Lower leg skin (tissue), 3 donors: ENCODE measurements at regions not wholly inside any gene's neighbourhood (a gene's known extent, or its start where the extent isn't known, plus 50 kb on each side); places are given as distances from the start of the nearest gene placed in this dataset.

ENCODE experiments used
- POLR2A ChIP-seq, 2 donors: fragments of 450-650 bp; IDR thresholded peaks; one replicate each; pipeline ENCODE4 v1.6.1; 2016 to 2017; ENCODE audit warnings: antibody characterized with exemption in 2 of 2, mild to moderate bottlenecking in 1 of 2, moderate library complexity in 1 of 2
- TF ChIP-seq, protein P1 (sequence below), 3 donors: fragments of 450-650 bp; IDR thresholded peaks; one replicate each; pipeline ENCODE4 v1.5.1; 2016; ENCODE audit warnings: antibody characterized with exemption in 3 of 3, mild to moderate bottlenecking in 3 of 3, moderate library complexity in 2 of 3

DNA sequence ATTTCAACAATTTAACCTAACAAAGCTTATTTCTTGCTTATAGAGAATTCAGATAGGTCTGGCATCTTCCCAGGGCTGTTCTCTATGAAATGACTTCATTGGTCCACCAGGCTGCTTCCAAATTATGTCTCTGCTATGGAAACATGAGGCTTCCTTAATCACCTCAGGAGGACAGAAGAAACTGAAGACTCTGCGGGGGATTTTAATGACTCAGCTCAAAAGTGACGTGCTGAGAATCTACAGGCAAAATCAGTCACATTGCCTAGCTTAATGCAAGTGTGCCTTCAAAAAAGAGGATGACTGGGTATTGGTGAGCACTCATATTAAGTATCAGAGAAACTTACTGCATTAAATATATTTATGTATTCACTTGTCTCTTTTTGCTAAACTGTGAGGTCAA lies 315.5 kb upstream of the RGMB start:
- TF ChIP-seq, protein P1, sequence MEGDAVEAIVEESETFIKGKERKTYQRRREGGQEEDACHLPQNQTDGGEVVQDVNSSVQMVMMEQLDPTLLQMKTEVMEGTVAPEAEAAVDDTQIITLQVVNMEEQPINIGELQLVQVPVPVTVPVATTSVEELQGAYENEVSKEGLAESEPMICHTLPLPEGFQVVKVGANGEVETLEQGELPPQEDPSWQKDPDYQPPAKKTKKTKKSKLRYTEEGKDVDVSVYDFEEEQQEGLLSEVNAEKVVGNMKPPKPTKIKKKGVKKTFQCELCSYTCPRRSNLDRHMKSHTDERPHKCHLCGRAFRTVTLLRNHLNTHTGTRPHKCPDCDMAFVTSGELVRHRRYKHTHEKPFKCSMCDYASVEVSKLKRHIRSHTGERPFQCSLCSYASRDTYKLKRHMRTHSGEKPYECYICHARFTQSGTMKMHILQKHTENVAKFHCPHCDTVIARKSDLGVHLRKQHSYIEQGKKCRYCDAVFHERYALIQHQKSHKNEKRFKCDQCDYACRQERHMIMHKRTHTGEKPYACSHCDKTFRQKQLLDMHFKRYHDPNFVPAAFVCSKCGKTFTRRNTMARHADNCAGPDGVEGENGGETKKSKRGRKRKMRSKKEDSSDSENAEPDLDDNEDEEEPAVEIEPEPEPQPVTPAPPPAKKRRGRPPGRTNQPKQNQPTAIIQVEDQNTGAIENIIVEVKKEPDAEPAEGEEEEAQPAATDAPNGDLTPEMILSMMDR (IDR thresholded peaks at IDR 0.05) = no peak
- TF ChIP-seq POLR2A (IDR thresholded peaks at IDR 0.05) = no peak
